GM19238 (cell line): ENCODE measurements at regions not wholly inside any gene's neighbourhood (a gene's known extent, or its start where the extent isn't known, plus 50 kb on each side); places are given as distances from the start of the nearest gene placed in this dataset.
"Not testable (repeated sequence)": the region's sequence is repeated elsewhere in the genome, so short reads cannot be mapped to it uniquely, and the experiment has no call there.

ENCODE experiments used
- DNase-seq: peaks from one replicate; pipeline ENCODE4 v3.0.0; 2011; ENCODE audit warnings: low spot score; ENCODE audit not compliant: insufficient read length

- no peak for DNase-seq
Observed at GRCh38 chr14:54010981-54011380, 54.4 kb upstream of the BMP4 start.

GRCh38 chr14:54023027-54023426 lies 66.4 kb upstream of the BMP4 start:
- no peak for DNase-seq

DNA sequence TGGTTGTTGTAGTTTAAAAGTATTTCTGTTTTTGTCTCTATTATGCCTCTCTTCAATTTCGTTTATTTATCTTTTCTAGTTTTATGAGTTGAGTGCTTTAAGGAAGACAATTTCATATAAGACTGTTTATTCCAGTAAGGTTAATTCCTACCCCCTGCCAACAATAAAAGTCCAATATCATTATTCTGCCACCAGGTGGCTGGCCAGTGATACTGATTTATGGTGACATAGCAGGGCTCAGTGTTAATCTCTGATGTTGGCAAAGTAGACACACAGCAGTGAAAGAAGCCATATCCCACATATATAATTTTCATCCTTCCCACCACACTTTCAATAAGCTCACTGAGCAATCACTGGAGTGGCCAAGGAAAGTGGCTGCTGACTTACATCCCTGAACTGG lies 69.0 kb upstream of the BMP4 start:
- DNase-seq: no peak

GRCh38 chr14:54026671-54027070 lies 70.0 kb upstream of the BMP4 start:
- DNase-seq: no peak

GRCh38 chr14:54030996-54031395 lies 74.4 kb upstream of the BMP4 start:
- DNase-seq: not testable (repeated sequence)

GRCh38 chr14:54033285-54033684 lies 76.7 kb upstream of the BMP4 start:
- DNase-seq: not testable (repeated sequence)

DNA sequence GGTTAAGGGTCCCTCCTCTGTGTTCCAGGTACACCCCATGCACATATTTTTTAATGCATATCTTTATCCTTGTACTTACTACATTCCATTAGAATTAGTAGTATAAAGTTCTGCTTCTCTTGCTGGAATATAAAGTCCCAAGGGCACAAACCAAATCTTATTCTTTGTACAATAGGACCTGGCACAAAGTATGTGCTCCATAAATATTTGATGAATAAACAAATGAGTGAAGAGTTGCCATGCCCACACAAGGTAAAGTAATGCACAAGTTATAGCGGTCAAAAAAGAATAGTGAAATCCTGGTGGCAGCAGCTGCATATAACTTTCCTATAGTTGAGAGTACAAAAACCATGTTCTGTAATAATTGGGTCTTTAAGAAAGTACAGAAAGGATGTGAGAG lies 82.1 kb upstream of the BMP4 start:
- DNase-seq: no peak

GRCh38 chr14:54039311-54039710 lies 82.7 kb upstream of the BMP4 start:
- no peak for DNase-seq

GRCh38 chr14:54040846-54041245 lies 84.2 kb upstream of the BMP4 start:
- no peak for DNase-seq

- DNase-seq: no peak
Observed at GRCh38 chr14:54046250-54046649, 89.6 kb upstream of the BMP4 start.

DNA sequence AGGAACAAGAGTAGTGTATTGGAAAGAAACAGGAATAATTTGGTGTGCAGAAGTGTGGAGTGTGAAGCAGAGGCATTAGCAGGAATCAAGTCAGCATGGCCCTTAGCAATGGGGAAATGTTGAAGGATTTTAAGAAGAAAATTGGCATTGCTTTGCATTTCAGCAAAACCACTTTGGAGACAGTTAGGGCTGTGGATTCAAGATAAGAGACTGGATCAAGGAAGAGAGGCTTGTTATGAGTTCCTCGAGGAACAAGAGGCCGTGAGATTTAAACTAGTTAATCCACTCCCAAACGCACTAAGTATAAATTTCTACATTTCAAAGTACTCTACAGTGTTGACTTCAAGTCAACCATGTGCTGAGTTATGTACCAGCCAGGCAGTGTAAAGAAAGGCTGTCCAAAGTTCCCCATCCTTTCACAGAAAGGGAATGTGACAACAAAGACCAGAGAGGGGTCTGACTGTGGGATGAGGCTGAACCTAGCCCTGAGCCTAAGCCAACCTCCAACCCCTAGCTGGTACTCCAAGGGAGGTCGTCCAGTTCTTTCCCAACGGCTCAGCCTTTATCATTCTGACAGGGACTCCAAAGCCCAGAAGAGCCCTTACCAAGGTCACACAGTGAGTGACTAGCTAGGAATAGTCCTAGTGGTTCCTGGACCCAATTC lies 91.2 kb upstream of the BMP4 start:
- DNase-seq: no peak

- no peak for DNase-seq
Observed at GRCh38 chr14:54048311-54048710, 91.7 kb upstream of the BMP4 start.

GRCh38 chr14:54048736-54049135 lies 92.1 kb upstream of the BMP4 start:
- no peak for DNase-seq

DNA sequence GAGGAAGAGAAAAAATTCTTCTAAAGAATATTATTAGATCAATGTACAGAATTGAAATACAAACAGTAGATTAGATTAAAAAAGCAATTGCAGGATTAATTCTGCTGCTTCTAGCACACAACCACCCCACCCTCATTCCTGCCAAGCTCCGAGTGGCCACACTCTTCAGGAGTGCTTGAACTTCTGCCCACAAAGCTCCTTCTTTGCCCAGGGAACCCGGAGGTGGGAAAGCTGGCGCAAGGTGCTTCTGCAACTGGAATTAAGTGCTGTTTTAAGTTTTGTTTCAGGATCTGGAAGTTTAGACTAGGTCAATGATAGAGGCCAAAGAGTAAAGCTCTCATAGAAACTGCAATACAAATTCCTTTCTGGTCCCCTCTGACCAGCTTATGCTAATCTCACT lies 94.1 kb upstream of the BMP4 start:
- no peak for DNase-seq

DNA sequence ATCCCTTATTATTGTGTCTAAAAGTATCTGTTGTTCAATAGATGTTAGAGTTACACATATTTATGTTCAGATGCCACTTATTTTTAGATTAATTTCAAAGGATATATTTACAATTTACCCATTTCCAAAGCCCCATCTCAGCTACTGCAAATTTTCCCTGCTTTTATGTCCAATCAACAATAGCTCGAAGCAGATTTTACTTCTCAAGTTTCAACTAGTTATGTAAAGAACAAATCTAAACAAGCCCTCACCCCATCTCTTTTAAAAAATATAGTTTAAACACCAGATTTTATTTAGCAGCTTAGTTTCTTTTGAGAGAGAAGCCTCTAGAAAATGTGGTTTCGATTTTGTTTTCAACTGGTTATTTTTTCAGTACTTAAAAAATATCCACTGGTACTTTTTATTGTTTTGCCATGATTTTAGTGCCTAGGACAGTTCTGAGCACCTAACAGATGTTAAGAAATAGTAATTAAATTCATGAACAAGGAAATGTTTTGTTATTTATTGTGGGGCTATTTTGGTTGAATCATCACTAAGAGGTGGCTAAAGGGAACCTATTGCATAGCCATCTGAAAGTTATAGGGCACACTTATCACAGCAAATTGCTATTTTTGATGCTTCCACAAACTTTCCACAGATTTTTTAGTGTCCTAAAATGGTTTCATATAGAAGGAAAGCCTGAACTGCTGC lies 96.2 kb upstream of the BMP4 start:
- DNase-seq: no peak

DNA sequence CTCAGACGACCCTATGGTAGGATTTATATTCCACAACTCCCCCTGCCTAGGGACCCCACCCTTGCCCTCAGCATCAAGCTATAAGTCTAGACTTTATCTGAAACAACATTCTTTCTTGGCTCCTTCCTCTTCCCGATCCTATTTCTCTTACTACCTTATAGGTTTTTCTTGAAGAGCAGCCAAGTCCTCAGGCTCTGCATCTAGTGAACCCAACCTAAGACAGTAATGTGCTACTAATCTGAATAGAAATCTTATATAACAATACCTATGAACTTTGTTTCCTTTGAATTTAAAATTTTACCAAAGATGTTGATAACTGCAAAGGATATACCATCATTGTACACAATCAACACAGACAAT lies 96.7 kb upstream of the BMP4 start:
- no peak for DNase-seq

DNA sequence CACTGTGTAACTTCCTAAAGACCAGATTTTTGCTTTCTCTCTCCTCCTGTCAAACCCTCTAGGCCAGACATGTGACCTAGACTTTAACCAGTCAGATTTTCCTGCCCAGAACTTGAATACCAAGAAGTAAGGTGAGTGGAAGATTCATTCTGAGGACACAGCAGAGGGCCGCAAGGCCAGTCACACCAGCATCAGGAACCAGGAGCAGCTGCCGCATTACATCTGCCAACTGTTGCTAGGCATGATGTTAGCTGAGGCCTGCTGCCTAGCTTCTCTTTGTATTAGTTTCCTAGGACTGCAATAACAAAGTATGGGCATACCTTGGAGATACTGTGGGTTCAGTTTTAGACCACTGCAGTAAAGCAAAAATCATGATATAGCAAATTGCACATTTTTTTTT lies 101.9 kb upstream of the BMP4 start:
- no peak for DNase-seq

DNA sequence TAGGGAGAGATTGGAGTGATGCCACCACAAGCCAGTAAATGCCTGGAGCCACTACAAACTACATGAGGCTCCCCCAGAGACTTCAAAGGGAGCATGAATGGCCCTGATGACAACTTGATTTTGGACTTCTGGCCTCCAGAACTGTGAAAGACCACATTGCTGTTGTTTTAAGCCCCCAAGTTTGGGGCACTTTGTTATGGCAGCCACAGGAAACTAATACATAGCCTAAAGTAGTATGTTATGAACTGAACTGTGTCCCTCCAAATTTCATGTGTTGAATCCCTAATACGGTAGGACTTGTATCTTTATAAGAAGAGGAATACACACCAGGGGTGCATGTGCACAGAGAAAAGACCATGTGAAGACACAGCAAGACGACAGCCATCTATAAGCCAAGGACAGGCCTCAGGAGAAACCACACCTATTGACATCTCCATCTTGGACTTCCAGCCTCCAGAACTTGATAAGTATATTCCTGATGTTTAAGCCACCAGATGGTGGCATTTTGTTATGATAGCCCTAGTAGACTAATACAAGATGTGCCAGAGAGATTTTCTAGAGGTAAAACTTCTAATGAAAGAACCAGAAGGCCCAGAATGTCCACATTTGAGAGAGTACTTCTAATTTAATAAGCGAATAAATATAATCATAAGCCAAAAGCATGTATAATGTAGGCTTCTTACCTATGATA lies 127.1 kb upstream of the BMP4 start:
- no peak for DNase-seq

GRCh38 chr14:54085232-54085761 lies 128.7 kb upstream of the BMP4 start:
- no peak for DNase-seq

DNA sequence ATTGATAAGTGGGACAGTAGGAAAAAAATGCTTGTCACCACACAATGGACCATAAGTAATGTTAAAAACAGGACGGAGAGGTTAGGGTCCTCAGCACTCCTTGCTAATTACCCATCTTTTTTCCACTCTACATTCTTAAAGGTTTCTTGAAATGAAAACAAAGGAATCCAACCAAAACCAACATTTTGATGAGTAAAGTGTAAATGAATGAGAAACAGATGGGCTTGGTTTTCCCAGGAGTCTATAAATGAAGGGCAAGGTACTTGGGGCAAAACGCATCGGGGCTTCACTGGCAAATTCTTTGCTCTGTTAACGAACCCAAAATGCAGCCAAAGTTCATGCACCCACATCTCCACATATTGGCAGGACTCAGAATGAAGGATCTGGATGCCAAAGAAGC lies 129.2 kb upstream of the BMP4 start:
- no peak for DNase-seq

GRCh38 chr14:54086767-54087166 lies 130.1 kb upstream of the BMP4 start:
- no peak for DNase-seq

DNA sequence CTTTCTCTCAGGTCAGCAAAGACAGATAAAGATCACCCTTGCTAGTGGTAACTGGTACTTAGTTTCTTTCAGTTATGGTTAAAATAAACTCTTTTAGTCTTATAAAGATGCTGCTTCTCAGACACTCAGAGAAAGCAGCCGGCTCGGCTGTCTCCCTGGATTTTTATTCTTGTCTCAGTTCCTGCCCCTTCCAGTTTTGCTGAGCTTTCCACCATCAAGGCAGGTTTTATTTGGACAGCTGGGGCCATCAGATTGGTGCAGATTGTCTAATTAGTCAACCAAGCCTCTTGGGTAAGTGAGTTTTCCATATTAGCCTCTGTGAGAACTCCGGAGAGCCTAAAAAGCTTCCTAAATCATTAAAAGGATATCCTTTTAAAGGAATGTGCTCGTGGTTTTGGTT lies 130.8 kb upstream of the BMP4 start:
- no peak for DNase-seq

DNA sequence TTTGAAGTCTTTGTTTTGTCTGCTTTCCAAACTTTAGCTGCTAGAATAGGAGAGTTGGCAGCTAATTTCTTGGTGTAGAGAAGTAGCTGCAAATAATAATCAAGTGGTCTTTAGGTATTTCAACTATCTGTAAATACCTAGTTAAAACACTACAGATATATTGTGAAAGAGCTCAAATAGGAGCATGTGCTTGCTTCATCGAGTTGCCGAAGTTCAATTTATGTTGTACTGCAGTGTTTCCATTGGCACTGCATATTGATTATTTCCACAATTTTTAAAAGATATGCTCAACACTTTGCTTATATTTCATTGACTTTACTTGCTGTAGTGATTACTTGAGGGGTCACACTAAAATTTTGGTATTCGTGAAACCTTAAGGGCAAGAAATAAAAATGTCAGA lies 131.6 kb upstream of the BMP4 start:
- no peak for DNase-seq
